ENCODE measurements at regions not wholly inside any gene's neighbourhood (a gene's known extent, or its start where the extent isn't known, plus 50 kb on each side); places are given as distances from the start of the nearest gene placed in this dataset.

- no peak for ATAC-seq
- 86 to 91% methylated on average over 3 of the region's 3 CpGs for WGBS, 2 donors
- intact Hi-C loops (cut with DNase I): no loop called here
- H3K36me3 ChIP-seq: no peaks in the 10 kb centered on the region
- TF ChIP-seq, protein P1, sequence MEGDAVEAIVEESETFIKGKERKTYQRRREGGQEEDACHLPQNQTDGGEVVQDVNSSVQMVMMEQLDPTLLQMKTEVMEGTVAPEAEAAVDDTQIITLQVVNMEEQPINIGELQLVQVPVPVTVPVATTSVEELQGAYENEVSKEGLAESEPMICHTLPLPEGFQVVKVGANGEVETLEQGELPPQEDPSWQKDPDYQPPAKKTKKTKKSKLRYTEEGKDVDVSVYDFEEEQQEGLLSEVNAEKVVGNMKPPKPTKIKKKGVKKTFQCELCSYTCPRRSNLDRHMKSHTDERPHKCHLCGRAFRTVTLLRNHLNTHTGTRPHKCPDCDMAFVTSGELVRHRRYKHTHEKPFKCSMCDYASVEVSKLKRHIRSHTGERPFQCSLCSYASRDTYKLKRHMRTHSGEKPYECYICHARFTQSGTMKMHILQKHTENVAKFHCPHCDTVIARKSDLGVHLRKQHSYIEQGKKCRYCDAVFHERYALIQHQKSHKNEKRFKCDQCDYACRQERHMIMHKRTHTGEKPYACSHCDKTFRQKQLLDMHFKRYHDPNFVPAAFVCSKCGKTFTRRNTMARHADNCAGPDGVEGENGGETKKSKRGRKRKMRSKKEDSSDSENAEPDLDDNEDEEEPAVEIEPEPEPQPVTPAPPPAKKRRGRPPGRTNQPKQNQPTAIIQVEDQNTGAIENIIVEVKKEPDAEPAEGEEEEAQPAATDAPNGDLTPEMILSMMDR (IDR thresholded peaks at IDR 0.05): no peak
- H3K4me3 ChIP-seq: no peak overlapping the region
- peaks cover 0 to 5% (median 0%) of the 10 kb centered on the region in 9 donors for H3K4me1 ChIP-seq
- no peak overlapping the region for H3K27ac ChIP-seq
- no peaks in the 10 kb centered on the region for H3K9me3 ChIP-seq
- peaks cover 0 to 8% (median 0%) of the 10 kb centered on the region in 7 donors for H3K27me3 ChIP-seq
- DNase-seq: no peak
Measured at GRCh38 chr13:26914148-26914547, 153.6 kb upstream of the GPR12 start.

GRCh38 chr13:26910754-26911465 lies 150.3 kb upstream of the GPR12 start:
- intact Hi-C loops (cut with DNase I): no loop called here
- Histone ChIP-seq H3K36me3 (no peaks in the 10 kb centered on the region), H3K4me1 (peaks cover 0 to 5% (median 0%) of the 10 kb centered on the region in 9 donors), H3K9me3 (no peaks in the 10 kb centered on the region), H3K27ac (no peak overlapping the region), H3K27me3 (peaks cover 0 to 31% (median 3%) of the 10 kb centered on the region in 7 donors), H3K4me3 (no peak overlapping the region)
- TF ChIP-seq, protein P1 (IDR thresholded peaks at IDR 0.05): no peak
- DNase-seq (no peak), ATAC-seq (peak in 3 of 8 donors; percentile 19 to 62 (median 47))
- 66 to 76% methylated on average over 13 of the region's 13 CpGs for whole genome bisulfite sequencing, 2 donors

GRCh38 chr13:26909477-26909876 lies 148.9 kb upstream of the GPR12 start:
- TF ChIP-seq, protein P1 (IDR thresholded peaks at IDR 0.05): no peak
- ATAC-seq (no peak), DNase-seq (no peak)
- Histone ChIP-seq H3K27ac (no peak overlapping the region), H3K4me1 (peaks cover 0 to 5% (median 0%) of the 10 kb centered on the region in 9 donors), H3K27me3 (peaks cover 0 to 33% (median 8%) of the 10 kb centered on the region in 7 donors), H3K36me3 (no peaks in the 10 kb centered on the region), H3K4me3 (no peak overlapping the region), H3K9me3 (no peaks in the 10 kb centered on the region)
- intact Hi-C loops (cut with DNase I): no loop called here
- WGBS, 2 donors: 54 to 58% methylated on average over 6 of the region's 6 CpGs

- WGBS, 2 donors: 78 to 84% methylated on average over 4 of the region's 4 CpGs
- no peak for DNase-seq
- H3K36me3 ChIP-seq: no peaks in the 10 kb centered on the region
- TF ChIP-seq, protein P1 (IDR thresholded peaks at IDR 0.05): no peak
- no peaks in the 10 kb centered on the region for H3K9me3 ChIP-seq
- H3K27me3 ChIP-seq: peaks cover 0 to 38% (median 14%) of the 10 kb centered on the region in 7 donors
- H3K4me3 ChIP-seq: no peak overlapping the region
- intact Hi-C loops (cut with DNase I): no loop called here
- H3K27ac ChIP-seq: no peak overlapping the region
- ATAC-seq: no peak
- H3K4me1 ChIP-seq: peaks cover 0 to 5% (median 0%) of the 10 kb centered on the region in 9 donors
Measured at GRCh38 chr13:26908126-26908525, 147.5 kb upstream of the GPR12 start.

Data from heart right ventricle (tissue), 16 donors.